ENCODE measurements at regions not wholly inside any gene's neighbourhood (a gene's known extent, or its start where the extent isn't known, plus 50 kb on each side); places are given as distances from the start of the nearest gene placed in this dataset.

DNA sequence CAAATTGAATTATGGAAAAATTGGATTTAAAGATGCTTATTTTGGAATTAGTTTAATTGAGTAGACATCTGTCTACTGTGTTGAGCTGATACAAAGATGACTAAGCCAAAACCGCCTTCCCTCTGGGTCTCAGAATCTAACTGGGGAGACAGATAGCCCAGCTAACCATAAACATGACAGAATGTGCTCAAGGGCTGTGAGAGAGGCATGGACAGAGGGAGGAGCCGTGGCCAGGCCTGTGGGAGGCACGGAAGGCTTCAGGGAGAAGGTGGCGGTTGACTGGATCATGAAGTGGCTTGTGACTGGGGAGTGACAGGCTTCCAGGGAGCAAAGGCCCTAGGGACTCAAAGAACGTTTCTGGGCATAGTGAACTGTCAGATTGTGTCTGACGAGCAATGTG, 74.6 kb downstream of the DACT1 start (continued):
- TF ChIP-seq, protein P1, sequence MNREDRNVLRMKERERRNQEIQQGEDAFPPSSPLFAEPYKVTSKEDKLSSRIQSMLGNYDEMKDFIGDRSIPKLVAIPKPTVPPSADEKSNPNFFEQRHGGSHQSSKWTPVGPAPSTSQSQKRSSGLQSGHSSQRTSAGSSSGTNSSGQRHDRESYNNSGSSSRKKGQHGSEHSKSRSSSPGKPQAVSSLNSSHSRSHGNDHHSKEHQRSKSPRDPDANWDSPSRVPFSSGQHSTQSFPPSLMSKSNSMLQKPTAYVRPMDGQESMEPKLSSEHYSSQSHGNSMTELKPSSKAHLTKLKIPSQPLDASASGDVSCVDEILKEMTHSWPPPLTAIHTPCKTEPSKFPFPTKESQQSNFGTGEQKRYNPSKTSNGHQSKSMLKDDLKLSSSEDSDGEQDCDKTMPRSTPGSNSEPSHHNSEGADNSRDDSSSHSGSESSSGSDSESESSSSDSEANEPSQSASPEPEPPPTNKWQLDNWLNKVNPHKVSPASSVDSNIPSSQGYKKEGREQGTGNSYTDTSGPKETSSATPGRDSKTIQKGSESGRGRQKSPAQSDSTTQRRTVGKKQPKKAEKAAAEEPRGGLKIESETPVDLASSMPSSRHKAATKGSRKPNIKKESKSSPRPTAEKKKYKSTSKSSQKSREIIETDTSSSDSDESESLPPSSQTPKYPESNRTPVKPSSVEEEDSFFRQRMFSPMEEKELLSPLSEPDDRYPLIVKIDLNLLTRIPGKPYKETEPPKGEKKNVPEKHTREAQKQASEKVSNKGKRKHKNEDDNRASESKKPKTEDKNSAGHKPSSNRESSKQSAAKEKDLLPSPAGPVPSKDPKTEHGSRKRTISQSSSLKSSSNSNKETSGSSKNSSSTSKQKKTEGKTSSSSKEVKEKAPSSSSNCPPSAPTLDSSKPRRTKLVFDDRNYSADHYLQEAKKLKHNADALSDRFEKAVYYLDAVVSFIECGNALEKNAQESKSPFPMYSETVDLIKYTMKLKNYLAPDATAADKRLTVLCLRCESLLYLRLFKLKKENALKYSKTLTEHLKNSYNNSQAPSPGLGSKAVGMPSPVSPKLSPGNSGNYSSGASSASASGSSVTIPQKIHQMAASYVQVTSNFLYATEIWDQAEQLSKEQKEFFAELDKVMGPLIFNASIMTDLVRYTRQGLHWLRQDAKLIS (CRISPR knock-in tag; IDR thresholded peaks at IDR 0.05) = no peak
- no peak for TF ChIP-seq CREB1 (IDR thresholded peaks at IDR 0.05)
- TF ChIP-seq CREB1 (CRISPR knock-in tag; IDR thresholded peaks at IDR 0.05) = no peak
- TF ChIP-seq GLI4 (CRISPR knock-in tag; IDR thresholded peaks at IDR 0.05; ENCODE audit: borderline replicate concordance) = no peak
- TF ChIP-seq ZNF768 (CRISPR knock-in tag; IDR thresholded peaks at IDR 0.05) = no peak
- TF ChIP-seq, protein P2, sequence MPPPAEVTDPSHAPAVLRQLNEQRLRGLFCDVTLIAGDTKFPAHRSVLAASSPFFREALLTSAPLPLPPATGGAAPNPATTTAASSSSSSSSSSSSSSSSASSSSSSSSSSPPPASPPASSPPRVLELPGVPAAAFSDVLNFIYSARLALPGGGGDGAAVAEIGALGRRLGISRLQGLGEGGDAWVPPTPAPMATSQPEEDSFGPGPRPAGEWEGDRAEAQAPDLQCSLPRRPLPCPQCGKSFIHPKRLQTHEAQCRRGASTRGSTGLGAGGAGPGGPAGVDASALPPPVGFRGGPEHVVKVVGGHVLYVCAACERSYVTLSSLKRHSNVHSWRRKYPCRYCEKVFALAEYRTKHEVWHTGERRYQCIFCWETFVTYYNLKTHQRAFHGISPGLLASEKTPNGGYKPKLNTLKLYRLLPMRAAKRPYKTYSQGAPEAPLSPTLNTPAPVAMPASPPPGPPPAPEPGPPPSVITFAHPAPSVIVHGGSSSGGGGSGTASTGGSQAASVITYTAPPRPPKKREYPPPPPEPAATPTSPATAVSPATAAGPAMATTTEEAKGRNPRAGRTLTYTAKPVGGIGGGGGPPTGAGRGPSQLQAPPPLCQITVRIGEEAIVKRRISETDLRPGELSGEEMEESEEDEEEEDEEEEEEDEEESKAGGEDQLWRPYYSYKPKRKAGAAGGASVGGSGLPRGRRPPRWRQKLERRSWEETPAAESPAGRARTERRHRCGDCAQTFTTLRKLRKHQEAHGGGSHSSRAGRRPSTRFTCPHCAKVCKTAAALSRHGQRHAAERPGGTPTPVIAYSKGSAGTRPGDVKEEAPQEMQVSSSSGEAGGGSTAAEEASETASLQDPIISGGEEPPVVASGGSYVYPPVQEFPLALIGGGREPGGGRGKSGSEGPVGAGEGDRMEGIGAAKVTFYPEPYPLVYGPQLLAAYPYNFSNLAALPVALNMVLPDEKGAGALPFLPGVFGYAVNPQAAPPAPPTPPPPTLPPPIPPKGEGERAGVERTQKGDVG (CRISPR knock-in tag; IDR thresholded peaks at IDR 0.05; ENCODE audit: borderline replicate concordance) = no peak
- TF ChIP-seq ZNF431 (CRISPR knock-in tag; IDR thresholded peaks at IDR 0.05; ENCODE audit: borderline replicate concordance, low read depth) = no peak
- no peak for TF ChIP-seq NONO (IDR thresholded peaks at IDR 0.05)
- no peak for TF ChIP-seq NONO (CRISPR knock-in tag; conservative IDR thresholded peaks at IDR 0.05)
- TF ChIP-seq ZNF121 (CRISPR knock-in tag; IDR thresholded peaks at IDR 0.05) = no peak

All from HepG2 (cell line).